PC-9 (cell line): ENCODE measurements at regions not wholly inside any gene's neighbourhood (a gene's known extent, or its start where the extent isn't known, plus 50 kb on each side); places are given as distances from the start of the nearest gene placed in this dataset.

ENCODE experiments used
- BruUV-seq: library from RNA; stranded (reverse); fragments of 400-500 nt; replicated peaks from 2 replicates; lab custom pipeline; 2021; lab: Mats Ljungman, UMichigan
- CTCF ChIA-PET: fragments of 300-600 bp; sonication (Branson Sonifier 250); formaldehyde crosslinking; loops from one replicate; lab custom pipeline; 2022; ENCODE audit warnings: antibody characterized with exemption; lab: Charles Lee
- POLR2A ChIA-PET: fragments of 300-600 bp; sonication (Branson Sonifier 250); formaldehyde crosslinking; loops from one replicate; lab custom pipeline; 2022; ENCODE audit warnings: antibody characterized with exemption; ENCODE audit not compliant: unreplicated experiment; lab: Charles Lee
- DNase-seq, 2 experiments: peaks; one replicate each; pipeline versions ENCODE4 v3.0.0 to v3.0.0-alpha.2; 2015 to 2022; ENCODE audit warnings: mixed read lengths in 1 of 2
- H2AFZ ChIP-seq: fragments of 200-600 bp; sonication (generic); 2 replicates; pipeline ENCODE4 v1.8.1; 2017; ENCODE audit warnings: antibody characterized with exemption
- H3F3A ChIP-seq: fragments of 200-600 bp; sonication (generic); 2 replicates; pipeline ENCODE4 v1.8.1; 2017; ENCODE audit warnings: antibody characterized with exemption, mild to moderate bottlenecking, low read depth; ENCODE audit not compliant: insufficient read depth
- H3K27ac ChIP-seq: fragments of 200-600 bp; sonication (generic); 2 replicates; pipeline ENCODE4 v1.6.1; 2016; ENCODE audit warnings: mixed run types
- H3K27me3 ChIP-seq: fragments of 200-600 bp; sonication (generic); 2 replicates; pipeline ENCODE4 v1.6.1; 2016; ENCODE audit warnings: low read depth, mixed run types; ENCODE audit not compliant: insufficient read depth
- H3K36me3 ChIP-seq: fragments of 200-600 bp; sonication (generic); 2 replicates; pipeline ENCODE4 v1.6.1; 2016; ENCODE audit warnings: low read depth, mixed run types
- H3K4me1 ChIP-seq: fragments of 200-600 bp; sonication (generic); replicated peaks from 2 replicates; pipeline ENCODE4 v1.6.1; 2016; ENCODE audit warnings: mixed run types; ENCODE audit not compliant: insufficient read depth
- H3K4me2 ChIP-seq: fragments of 200-600 bp; sonication (generic); 2 replicates; pipeline ENCODE4 v1.6.1; 2017; ENCODE audit warnings: mixed run types
- H3K4me3 ChIP-seq: fragments of 200-600 bp; sonication (generic); 2 replicates; pipeline ENCODE4 v1.6.1; 2016; ENCODE audit warnings: mixed run types
- H3K79me2 ChIP-seq: fragments of 200-600 bp; sonication (generic); 2 replicates; pipeline ENCODE4 v1.6.1; 2017; ENCODE audit warnings: low read depth, mixed run types
- H3K9me2 ChIP-seq: fragments of 200-600 bp; sonication (generic); 2 replicates; pipeline ENCODE4 v1.8.1; 2017; ENCODE audit warnings: mild to moderate bottlenecking; ENCODE audit not compliant: insufficient read depth
- H3K9me3 ChIP-seq: fragments of 200-600 bp; sonication (generic); 2 replicates; pipeline ENCODE4 v1.8.1; 2016; ENCODE audit warnings: low read depth; ENCODE audit not compliant: insufficient read depth
- H4K20me1 ChIP-seq: fragments of 200-600 bp; sonication (generic); 2 replicates; pipeline ENCODE4 v1.8.1; 2017; ENCODE audit not compliant: insufficient read depth
- CTCF ChIP-seq: fragments of 200-600 bp; sonication (generic); conservative IDR thresholded peaks from 2 replicates; pipeline ENCODE4 v1.6.1; 2017; ENCODE audit warnings: mixed run types, antibody characterized with exemption, mild to moderate bottlenecking, moderate library complexity
- EZH2 ChIP-seq: fragments of 200-600 bp; sonication (generic); IDR thresholded peaks from 2 replicates; pipeline ENCODE4 v1.8.0; 2017; ENCODE audit warnings: antibody characterized with exemption, low read depth
- intact Hi-C: fragments of 100-400 bp; cut with micrococcal nuclease; formaldehyde crosslinking; loops from one replicate; pipeline ENCODE4 v1.10.0; 2022; ENCODE audit not compliant: unreplicated experiment

GRCh38 chr9:12965303-12965702, 190.5 kb downstream of the LURAP1L start:
- POLR2A ChIA-PET = no interaction called here
- no peak overlapping the region for H3K4me2 ChIP-seq
- no peaks in the 10 kb centered on the region for H4K20me1 ChIP-seq
- BruUV-seq = no TSS peak
- no peak for DNase-seq
- H3F3A ChIP-seq = no peaks in the 10 kb centered on the region
- H3K9me3 ChIP-seq = no peaks in the 10 kb centered on the region
- no peak overlapping the region for H3K27ac ChIP-seq
- no peak for TF ChIP-seq CTCF
- TF ChIP-seq EZH2 = no peak
- CTCF ChIA-PET = interaction anchor here (0.8 kb wide), 1 partner anchor 147 kb away, joined by 9 read pairs; no protein-coding TSS in a partner anchor
- H2AFZ ChIP-seq = no peak overlapping the region
- H3K4me1 ChIP-seq = peaks cover 6% of the 10 kb centered on the region
- no peaks in the 10 kb centered on the region for H3K27me3 ChIP-seq
- no peaks in the 10 kb centered on the region for H3K9me2 ChIP-seq
- intact Hi-C loops = no loop called here
- H3K79me2 ChIP-seq = no peaks in the 10 kb centered on the region
- H3K36me3 ChIP-seq = no peaks in the 10 kb centered on the region
- no peak overlapping the region for H3K4me3 ChIP-seq

GRCh38 chr9:12968093-12968492, 193.3 kb downstream of the LURAP1L start:
- Histone ChIP-seq H4K20me1 (no peaks in the 10 kb centered on the region), H3K4me1 (no peaks in the 10 kb centered on the region), H3K4me3 (no peak overlapping the region), H3K79me2 (no peaks in the 10 kb centered on the region), H3K27me3 (no peaks in the 10 kb centered on the region), H3K9me3 (no peaks in the 10 kb centered on the region), H2AFZ (no peak overlapping the region), H3F3A (no peaks in the 10 kb centered on the region), H3K4me2 (no peak overlapping the region), H3K27ac (no peak overlapping the region), H3K9me2 (no peaks in the 10 kb centered on the region), H3K36me3 (no peaks in the 10 kb centered on the region)
- intact Hi-C loops = no loop called here
- ChIA-PET CTCF (no interaction called here), POLR2A (no interaction called here)
- TF ChIP-seq EZH2 (no peak), CTCF (no peak)
- DNase-seq = no peak
- BruUV-seq = no TSS peak

GRCh38 chr9:12972608-12973589, 198.1 kb downstream of the LURAP1L start:
- Histone ChIP-seq H3K27me3 (no peaks in the 10 kb centered on the region), H3K4me1 (no peaks in the 10 kb centered on the region), H3K79me2 (no peaks in the 10 kb centered on the region), H3F3A (no peaks in the 10 kb centered on the region), H3K36me3 (no peaks in the 10 kb centered on the region), H3K9me3 (no peaks in the 10 kb centered on the region), H3K27ac (no peak overlapping the region), H4K20me1 (no peaks in the 10 kb centered on the region), H3K9me2 (no peaks in the 10 kb centered on the region), H2AFZ (no peak overlapping the region), H3K4me2 (no peak overlapping the region), H3K4me3 (no peak overlapping the region)
- ChIA-PET POLR2A (no interaction called here), CTCF (no interaction called here)
- BruUV-seq = no TSS peak
- intact Hi-C loops = no loop called here
- no peak for DNase-seq
- TF ChIP-seq CTCF (no peak), EZH2 (no peak)
